A549 (cell line): ENCODE measurements at regions not wholly inside any gene's neighbourhood (a gene's known extent, or its start where the extent isn't known, plus 50 kb on each side); places are given as distances from the start of the nearest gene placed in this dataset.

Experiments
- ATAC-seq, 2 experiments: fragments of 200-7000 bp in 1 of 2; fragments of >200 bp in 1 of 2; cut with Nextera tagmentation in 1 of 2; cut with Tn5 transposase in 1 of 2; 3 replicates each; pipeline versions ENCODE4 v1.8.0 to v1.9.1; 2018 to 2020; ENCODE audit warnings: mild to moderate bottlenecking in 1 of 2, moderate library complexity in 1 of 2
- CTCF ChIA-PET: fragments of 300-600 bp; sonication (Branson Sonifier 250); formaldehyde crosslinking; extraction: SDS; loops from one replicate; lab custom pipeline; 2021; ENCODE audit warnings: antibody characterized with exemption, inconsistent platforms; lab: Yijun Ruan, JAX
- POLR2A ChIA-PET: fragments of 350-600 bp; formaldehyde crosslinking; extraction: SDS; loops from one replicate; lab custom pipeline; 2021; ENCODE audit warnings: antibody characterized with exemption, inconsistent platforms; lab: Yijun Ruan, JAX
- DNase-seq, 2 experiments: peaks; one replicate each; pipeline versions ENCODE4 v3.0.0 to v3.0.0-alpha.2; 2011 to 2016; ENCODE audit warnings: low read depth in 1 of 2, low spot score in 1 of 2
- FAIRE-seq: peaks from 2 replicates; lab custom pipeline; 2011; peaks lifted over from hg19 to GRCh38; lab: Jason Lieb, UNC
- H3K27ac ChIP-seq, 2 experiments: fragments of >200 bp; sonication (Bioruptor Twin); formaldehyde crosslinking; 3 replicates each; pipeline ENCODE4 v1.5.1; 2016 to 2017
- H3K4me1 ChIP-seq: fragments of >200 bp; sonication (Bioruptor Twin); formaldehyde crosslinking; 3 replicates; pipeline ENCODE4 v1.6.1; 2016
- H3K4me2 ChIP-seq: fragments of >200 bp; sonication (Bioruptor Twin); formaldehyde crosslinking; 3 replicates; pipeline ENCODE4 v1.6.1; 2016
- H3K4me3 ChIP-seq: fragments of >200 bp; sonication (Bioruptor Twin); formaldehyde crosslinking; 3 replicates; pipeline ENCODE4 v1.5.1; 2016
- H3K9me3 ChIP-seq: fragments of >200 bp; sonication (Bioruptor Twin); formaldehyde crosslinking; 3 replicates; pipeline ENCODE4 v1.6.1; 2016
- CBX2 ChIP-seq: fragments of 200-600 bp; sonication (generic); IDR thresholded peaks from 2 replicates; pipeline ENCODE4 v1.6.1; 2016; ENCODE audit warnings: low read depth, mild to moderate bottlenecking, borderline replicate concordance
- CBX8 ChIP-seq: fragments of 200-600 bp; sonication (generic); IDR thresholded peaks from 2 replicates; pipeline ENCODE4 v1.6.1; 2016
- CEBPB ChIP-seq, 2 experiments: fragments of >200 bp in 1 of 2; sonication (Bioruptor Twin) in 1 of 2; formaldehyde crosslinking in 1 of 2; IDR thresholded peaks; 2 replicates each; pipeline ENCODE4 v1.6.1; 2012 to 2016
- CHD4 ChIP-seq: fragments of 200-600 bp; sonication (generic); IDR thresholded peaks from 2 replicates; pipeline ENCODE4 v1.6.1; 2016; ENCODE audit warnings: antibody characterized with exemption, mild to moderate bottlenecking, borderline replicate concordance
- ESRRA ChIP-seq: fragments of 150-350 bp; IDR thresholded peaks from 2 replicates; pipeline ENCODE4 v1.6.1; 2014; ENCODE audit warnings: mild to moderate bottlenecking, low read length, borderline replicate concordance
- FOSL2 ChIP-seq, 2 experiments: fragments of 450-650 bp in 1 of 2; fragments of >200 bp in 1 of 2; sonication (Bioruptor Twin) in 1 of 2; formaldehyde crosslinking; IDR thresholded peaks; 2 replicates each; pipeline versions ENCODE4 v1.5.0 to v1.6.1; 2016 to 2020; ENCODE audit warnings: mild to moderate bottlenecking in 1 of 2, moderate library complexity in 1 of 2
- HOXA7 ChIP-seq: fragments of 250-450 bp; sonication (Bioruptor Pico); IDR thresholded peaks from 2 replicates; pipeline ENCODE4 v1.5.0; 2020; ENCODE audit warnings: mild to moderate bottlenecking, moderate library complexity
- HOXB13 ChIP-seq: fragments of 250-450 bp; sonication (Bioruptor Pico); IDR thresholded peaks from 2 replicates; pipeline ENCODE4 v1.5.0; 2020; ENCODE audit warnings: low read depth, mild to moderate bottlenecking, moderate library complexity
- HOXB5 ChIP-seq: fragments of 250-450 bp; sonication (Bioruptor Pico); IDR thresholded peaks from 2 replicates; pipeline ENCODE4 v1.5.0; 2020; ENCODE audit warnings: mild to moderate bottlenecking, moderate library complexity
- MYC ChIP-seq: IDR thresholded peaks from 2 replicates; pipeline ENCODE4 v1.6.1; 2012; ENCODE audit warnings: mild to moderate bottlenecking, inconsistent platforms, low read length, improper control_type of control experiment, borderline replicate concordance
- NR3C1 ChIP-seq: fragments of >200 bp; sonication (Bioruptor Twin); formaldehyde crosslinking; IDR thresholded peaks from 3 replicates; pipeline ENCODE4 v1.6.1; 2017
- RARB ChIP-seq: fragments of 250-450 bp; sonication (Bioruptor Pico); IDR thresholded peaks from 2 replicates; pipeline ENCODE4 v1.8.0; 2021; ENCODE audit warnings: mild to moderate bottlenecking, moderate library complexity
- RCOR1 ChIP-seq: fragments of 150-350 bp; IDR thresholded peaks from 2 replicates; pipeline ENCODE4 v1.6.1; 2014; ENCODE audit warnings: antibody characterized with exemption, low read length, low read depth
- SMC3 ChIP-seq: fragments of >200 bp; sonication (Bioruptor Twin); formaldehyde crosslinking; IDR thresholded peaks from 3 replicates; pipeline ENCODE4 v1.6.1; 2018; ENCODE audit warnings: inconsistent platforms
- TFCP2L1 ChIP-seq: fragments of 250-450 bp; sonication (Bioruptor Pico); IDR thresholded peaks from 2 replicates; pipeline ENCODE4 v1.5.0; 2021; ENCODE audit warnings: mild to moderate bottlenecking
- TP53 ChIP-seq: fragments of 250-450 bp; sonication (Bioruptor Pico); IDR thresholded peaks from 2 replicates; pipeline ENCODE4 v1.5.0; 2021; ENCODE audit warnings: mild to moderate bottlenecking, moderate library complexity
- WGBS: methylation state at CpG from one replicate; pipeline ENCODE4 v1.1.6; 2017; ENCODE audit errors: missing lambda C conversion rate; 5-methylcytosine and 5-hydroxymethylcytosine counted together
- TF ChIP-seq, protein P1 (sequence below): IDR thresholded peaks from 2 replicates; pipeline ENCODE4 v1.6.1; 2012
- TF ChIP-seq, protein P2 (sequence below): fragments of 450-650 bp; IDR thresholded peaks from 2 replicates; pipeline ENCODE4 v1.6.1; 2014; ENCODE audit warnings: antibody characterized with exemption
- TF ChIP-seq, protein P3 (sequence below): fragments of 250-450 bp; sonication (Bioruptor Pico); IDR thresholded peaks from 2 replicates; pipeline ENCODE4 v1.5.0; 2021; ENCODE audit warnings: mild to moderate bottlenecking, moderate library complexity, borderline replicate concordance
- TF ChIP-seq, protein P4 (sequence below): fragments of >200 bp; sonication (Bioruptor Twin); formaldehyde crosslinking; IDR thresholded peaks from 3 replicates; pipeline ENCODE4 v1.5.1; 2016
- TF ChIP-seq, protein P5 (sequence below): fragments of 200-600 bp; sonication (generic); IDR thresholded peaks from 2 replicates; pipeline ENCODE4 v1.6.1; 2016; ENCODE audit warnings: antibody characterized with exemption, mild to moderate bottlenecking, moderate library complexity

DNA sequence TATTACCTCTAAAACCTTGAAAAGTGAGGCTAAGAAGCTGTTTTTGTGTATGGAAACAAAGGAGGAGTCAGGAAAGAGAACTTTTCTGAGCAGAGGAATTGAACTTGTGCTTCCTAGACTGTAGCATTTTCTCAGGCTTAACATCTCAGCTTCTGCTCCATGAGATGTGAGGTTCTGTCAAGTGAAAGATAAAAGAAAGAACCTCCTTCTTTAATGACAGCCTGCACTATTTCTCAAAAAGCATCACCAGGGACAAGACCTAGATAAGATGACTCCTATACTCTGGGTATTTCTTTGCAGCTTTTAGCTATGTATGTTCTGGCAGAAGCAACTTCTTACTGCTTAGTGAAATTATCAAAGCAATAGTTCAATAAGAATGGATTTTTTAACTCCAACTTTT, 87.6 kb upstream of the KCNQ5 start (continued):
- TF ChIP-seq MYC (no peak), HOXB13 (no peak)

DNA sequence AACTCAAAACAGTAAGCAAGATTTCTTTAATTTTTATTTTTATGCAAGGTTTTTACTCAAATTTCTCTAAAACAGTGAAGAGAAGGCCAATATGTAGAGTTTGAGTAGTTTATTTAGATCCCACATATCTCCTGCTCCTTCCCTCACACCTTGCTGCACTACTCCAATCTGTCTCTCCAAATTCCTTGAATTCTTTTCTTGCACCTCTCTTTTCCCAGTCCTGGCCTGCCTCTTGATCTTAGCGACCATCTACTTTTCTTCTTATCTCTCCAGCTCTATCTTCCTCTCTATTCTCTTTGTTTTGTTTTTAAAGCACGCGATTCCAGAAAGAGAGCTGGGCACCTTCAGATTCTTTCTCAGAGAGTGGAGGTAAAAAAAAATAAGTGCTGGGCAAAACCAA, 86.7 kb upstream of the KCNQ5 start:
- H3K4me3 ChIP-seq = no peak overlapping the region
- ChIA-PET CTCF (no interaction called here), POLR2A (no interaction called here)
- ATAC-seq (no peak), FAIRE-seq (no peak)
- TF ChIP-seq TFCP2L1 (CRISPR knock-in tag) (no peak), CBX2 (no peak), HOXA7 (CRISPR knock-in tag) (no peak), CEBPB (IDR thresholded peaks at IDR 0.05) (no peak), RCOR1 (no peak), SMC3 (no peak), ESRRA (no peak)
- TF ChIP-seq, protein P1, sequence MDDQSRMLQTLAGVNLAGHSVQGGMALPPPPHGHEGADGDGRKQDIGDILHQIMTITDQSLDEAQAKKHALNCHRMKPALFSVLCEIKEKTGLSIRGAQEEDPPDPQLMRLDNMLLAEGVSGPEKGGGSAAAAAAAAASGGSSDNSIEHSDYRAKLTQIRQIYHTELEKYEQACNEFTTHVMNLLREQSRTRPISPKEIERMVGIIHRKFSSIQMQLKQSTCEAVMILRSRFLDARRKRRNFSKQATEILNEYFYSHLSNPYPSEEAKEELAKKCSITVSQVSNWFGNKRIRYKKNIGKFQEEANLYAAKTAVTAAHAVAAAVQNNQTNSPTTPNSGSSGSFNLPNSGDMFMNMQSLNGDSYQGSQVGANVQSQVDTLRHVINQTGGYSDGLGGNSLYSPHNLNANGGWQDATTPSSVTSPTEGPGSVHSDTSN = no peak
- TF ChIP-seq, protein P2, sequence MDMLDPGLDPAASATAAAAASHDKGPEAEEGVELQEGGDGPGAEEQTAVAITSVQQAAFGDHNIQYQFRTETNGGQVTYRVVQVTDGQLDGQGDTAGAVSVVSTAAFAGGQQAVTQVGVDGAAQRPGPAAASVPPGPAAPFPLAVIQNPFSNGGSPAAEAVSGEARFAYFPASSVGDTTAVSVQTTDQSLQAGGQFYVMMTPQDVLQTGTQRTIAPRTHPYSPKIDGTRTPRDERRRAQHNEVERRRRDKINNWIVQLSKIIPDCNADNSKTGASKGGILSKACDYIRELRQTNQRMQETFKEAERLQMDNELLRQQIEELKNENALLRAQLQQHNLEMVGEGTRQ = no peak
- TF ChIP-seq, protein P3, sequence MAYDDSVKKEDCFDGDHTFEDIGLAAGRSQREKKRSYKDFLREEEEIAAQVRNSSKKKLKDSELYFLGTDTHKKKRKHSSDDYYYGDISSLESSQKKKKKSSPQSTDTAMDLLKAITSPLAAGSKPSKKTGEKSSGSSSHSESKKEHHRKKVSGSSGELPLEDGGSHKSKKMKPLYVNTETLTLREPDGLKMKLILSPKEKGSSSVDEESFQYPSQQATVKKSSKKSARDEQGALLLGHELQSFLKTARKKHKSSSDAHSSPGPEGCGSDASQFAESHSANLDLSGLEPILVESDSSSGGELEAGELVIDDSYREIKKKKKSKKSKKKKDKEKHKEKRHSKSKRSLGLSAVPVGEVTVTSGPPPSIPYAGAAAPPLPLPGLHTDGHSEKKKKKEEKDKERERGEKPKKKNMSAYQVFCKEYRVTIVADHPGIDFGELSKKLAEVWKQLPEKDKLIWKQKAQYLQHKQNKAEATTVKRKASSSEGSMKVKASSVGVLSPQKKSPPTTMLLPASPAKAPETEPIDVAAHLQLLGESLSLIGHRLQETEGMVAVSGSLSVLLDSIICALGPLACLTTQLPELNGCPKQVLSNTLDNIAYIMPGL (CRISPR knock-in tag) = no peak
- TF ChIP-seq, all 56 proteins: peak for 0
- Histone ChIP-seq H3K4me2 (no peak overlapping the region), H3K4me1 (peaks cover 10% of the 10 kb centered on the region; the same call in 1 of the 3 replicates), H3K9me3 (no peaks in the 10 kb centered on the region), H3K27ac (no peak overlapping the region)
- no peak for DNase-seq
- 34% methylated on average over 3 of the region's 3 CpGs for WGBS

DNA sequence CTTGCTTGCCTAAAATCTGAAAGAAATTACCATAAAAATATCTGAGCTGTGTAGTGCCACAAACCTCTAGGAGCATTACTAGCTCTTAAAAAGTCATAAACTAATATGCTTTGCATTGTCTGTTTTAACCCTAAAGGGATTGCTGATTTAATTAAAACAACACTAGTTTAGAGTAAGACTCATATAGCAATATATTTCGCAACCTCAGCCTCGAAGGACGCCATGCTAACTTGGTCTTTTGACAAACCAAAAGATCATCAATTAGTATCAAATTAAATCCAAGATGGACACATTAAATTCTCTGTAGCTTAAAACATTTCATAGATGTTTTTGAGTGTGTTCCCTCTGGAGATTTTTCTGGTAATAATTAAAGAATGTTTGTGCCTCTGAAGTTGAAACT, 74.8 kb upstream of the KCNQ5 start:
- WGBS = 86% methylated on average over 3 of the region's 3 CpGs

DNA sequence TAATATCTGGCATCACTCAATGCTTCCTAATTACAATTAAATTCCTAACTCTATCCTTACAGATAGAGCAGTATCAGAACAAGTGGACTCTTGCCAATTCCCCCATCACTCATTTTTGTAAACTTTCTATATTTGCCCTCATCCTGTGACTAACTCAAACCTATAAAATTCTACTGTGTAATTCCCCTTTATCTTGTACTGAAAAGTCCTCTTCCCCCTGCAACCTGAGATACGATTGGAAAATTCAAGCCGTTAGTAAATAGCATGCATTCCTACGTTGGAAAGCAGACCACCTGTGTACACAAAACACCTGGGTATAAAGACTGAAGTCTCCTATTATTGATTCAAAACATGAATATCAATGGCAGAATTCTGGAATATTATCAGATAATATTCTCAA, 70.4 kb upstream of the KCNQ5 start:
- H3K4me3 ChIP-seq = no peak overlapping the region
- H3K4me1 ChIP-seq = peaks cover 34% of the 10 kb centered on the region
- ATAC-seq = no peak
- no peak for FAIRE-seq
- DNase-seq = no peak
- whole genome bisulfite sequencing = 12% methylated on average over 3 of the region's 3 CpGs
- peak overlapping the region; percentile 30; the same call in 2 of the 3 replicates for H3K4me2 ChIP-seq
- CTCF ChIA-PET = no interaction called here
- POLR2A ChIA-PET = no interaction called here
- no peak overlapping the region for H3K27ac ChIP-seq
- no peaks in the 10 kb centered on the region for H3K9me3 ChIP-seq
- no peak for TF ChIP-seq NR3C1
- TF ChIP-seq, protein P4, sequence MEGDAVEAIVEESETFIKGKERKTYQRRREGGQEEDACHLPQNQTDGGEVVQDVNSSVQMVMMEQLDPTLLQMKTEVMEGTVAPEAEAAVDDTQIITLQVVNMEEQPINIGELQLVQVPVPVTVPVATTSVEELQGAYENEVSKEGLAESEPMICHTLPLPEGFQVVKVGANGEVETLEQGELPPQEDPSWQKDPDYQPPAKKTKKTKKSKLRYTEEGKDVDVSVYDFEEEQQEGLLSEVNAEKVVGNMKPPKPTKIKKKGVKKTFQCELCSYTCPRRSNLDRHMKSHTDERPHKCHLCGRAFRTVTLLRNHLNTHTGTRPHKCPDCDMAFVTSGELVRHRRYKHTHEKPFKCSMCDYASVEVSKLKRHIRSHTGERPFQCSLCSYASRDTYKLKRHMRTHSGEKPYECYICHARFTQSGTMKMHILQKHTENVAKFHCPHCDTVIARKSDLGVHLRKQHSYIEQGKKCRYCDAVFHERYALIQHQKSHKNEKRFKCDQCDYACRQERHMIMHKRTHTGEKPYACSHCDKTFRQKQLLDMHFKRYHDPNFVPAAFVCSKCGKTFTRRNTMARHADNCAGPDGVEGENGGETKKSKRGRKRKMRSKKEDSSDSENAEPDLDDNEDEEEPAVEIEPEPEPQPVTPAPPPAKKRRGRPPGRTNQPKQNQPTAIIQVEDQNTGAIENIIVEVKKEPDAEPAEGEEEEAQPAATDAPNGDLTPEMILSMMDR = no peak
- TF ChIP-seq, protein P5, sequence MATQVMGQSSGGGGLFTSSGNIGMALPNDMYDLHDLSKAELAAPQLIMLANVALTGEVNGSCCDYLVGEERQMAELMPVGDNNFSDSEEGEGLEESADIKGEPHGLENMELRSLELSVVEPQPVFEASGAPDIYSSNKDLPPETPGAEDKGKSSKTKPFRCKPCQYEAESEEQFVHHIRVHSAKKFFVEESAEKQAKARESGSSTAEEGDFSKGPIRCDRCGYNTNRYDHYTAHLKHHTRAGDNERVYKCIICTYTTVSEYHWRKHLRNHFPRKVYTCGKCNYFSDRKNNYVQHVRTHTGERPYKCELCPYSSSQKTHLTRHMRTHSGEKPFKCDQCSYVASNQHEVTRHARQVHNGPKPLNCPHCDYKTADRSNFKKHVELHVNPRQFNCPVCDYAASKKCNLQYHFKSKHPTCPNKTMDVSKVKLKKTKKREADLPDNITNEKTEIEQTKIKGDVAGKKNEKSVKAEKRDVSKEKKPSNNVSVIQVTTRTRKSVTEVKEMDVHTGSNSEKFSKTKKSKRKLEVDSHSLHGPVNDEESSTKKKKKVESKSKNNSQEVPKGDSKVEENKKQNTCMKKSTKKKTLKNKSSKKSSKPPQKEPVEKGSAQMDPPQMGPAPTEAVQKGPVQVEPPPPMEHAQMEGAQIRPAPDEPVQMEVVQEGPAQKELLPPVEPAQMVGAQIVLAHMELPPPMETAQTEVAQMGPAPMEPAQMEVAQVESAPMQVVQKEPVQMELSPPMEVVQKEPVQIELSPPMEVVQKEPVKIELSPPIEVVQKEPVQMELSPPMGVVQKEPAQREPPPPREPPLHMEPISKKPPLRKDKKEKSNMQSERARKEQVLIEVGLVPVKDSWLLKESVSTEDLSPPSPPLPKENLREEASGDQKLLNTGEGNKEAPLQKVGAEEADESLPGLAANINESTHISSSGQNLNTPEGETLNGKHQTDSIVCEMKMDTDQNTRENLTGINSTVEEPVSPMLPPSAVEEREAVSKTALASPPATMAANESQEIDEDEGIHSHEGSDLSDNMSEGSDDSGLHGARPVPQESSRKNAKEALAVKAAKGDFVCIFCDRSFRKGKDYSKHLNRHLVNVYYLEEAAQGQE = no peak
- no peak for TF ChIP-seq HOXB5 (CRISPR knock-in tag)
- TF ChIP-seq CBX8 = no peak
- no peak for TF ChIP-seq TP53
- no peak for TF ChIP-seq FOSL2 (IDR thresholded peaks at IDR 0.05)
- no peak for TF ChIP-seq FOSL2 (CRISPR knock-in tag; IDR thresholded peaks at IDR 0.05)
- TF ChIP-seq HOXB13 = no peak
- TF ChIP-seq, protein P3 (CRISPR knock-in tag) = no peak
- TF ChIP-seq RARB = no peak

More for the DNA sequence above, 74.8 kb upstream of the KCNQ5 start:
- H3K4me2 ChIP-seq = no peak overlapping the region
- no peak for ATAC-seq
- TF ChIP-seq CHD4 (no peak), CEBPB (IDR thresholded peaks at IDR 0.05) (peak in 1 of 2 experiments; percentile 29; a peak in 1 of 4 replicates)
- H3K27ac ChIP-seq = no peak overlapping the region
- peaks cover 5% of the 10 kb centered on the region; the same call in 2 of the 3 replicates for H3K4me1 ChIP-seq
- no peaks in the 10 kb centered on the region for H3K9me3 ChIP-seq
- no peak overlapping the region for H3K4me3 ChIP-seq
- ChIA-PET POLR2A (no interaction called here), CTCF (no interaction called here)
- no peak for DNase-seq
- FAIRE-seq = no peak
